ENCODE measurements at regions not wholly inside any gene's neighbourhood (a gene's known extent, or its start where the extent isn't known, plus 50 kb on each side); places are given as distances from the start of the nearest gene placed in this dataset.

DNA sequence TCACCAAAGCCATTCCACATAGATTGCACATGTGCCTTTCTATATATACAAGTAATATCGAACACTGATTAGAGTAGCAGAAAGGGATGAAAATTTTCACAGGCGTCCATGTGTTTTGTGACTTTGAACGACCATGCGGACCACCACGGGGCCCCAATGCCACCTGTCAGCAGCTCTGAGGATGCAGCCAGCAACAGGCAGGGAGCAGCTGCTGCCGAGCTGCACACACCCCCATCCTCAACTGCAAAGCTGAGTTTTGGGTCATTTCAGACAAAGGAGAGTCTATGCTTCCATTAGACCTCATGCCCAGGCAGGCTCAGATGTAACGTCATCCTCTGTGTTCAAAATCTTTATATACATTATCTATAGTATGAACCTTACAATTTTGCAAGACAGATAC is 503.8 kb downstream of the IRX1 start:
- H3K27me3 ChIP-seq (ENCODE audit: control insufficient read depth in 2 of 2, insufficient read depth in 2 of 2, low read length in 2 of 2): no peaks in the 10 kb centered on the region
- no TSS peak for BruUV-seq (replicated peaks)
- intact Hi-C loops (cut with micrococcal nuclease) (no loop called here), dilution Hi-C loops (cut with MboI; ENCODE audit: extremely low pct_ligation_motif_present, low sequenced_read_pairs) (no loop called here)
- H2AFZ ChIP-seq (ENCODE audit: low read depth, low read length): no peak overlapping the region
- no peak overlapping the region for H3K27ac ChIP-seq (ENCODE audit: insufficient read depth, low read depth, low read length)
- H3K9ac ChIP-seq (replicated peaks; ENCODE audit: extremely low read depth, insufficient read depth, low read length): no peak overlapping the region
- no peak for FAIRE-seq
- ChIA-PET CTCF (no interaction called here), POLR2A (no interaction called here)
- no peaks in the 10 kb centered on the region for H3K9me1 ChIP-seq (replicated peaks; ENCODE audit: control insufficient read depth, extremely low read depth, insufficient read depth, low read length)
- H3K36me3 ChIP-seq (ENCODE audit: control insufficient read depth in 2 of 2, extremely low read depth in 1 of 2, insufficient read depth in 2 of 2, low read length in 2 of 2): no peaks in the 10 kb centered on the region
- no peaks in the 10 kb centered on the region for H3K79me2 ChIP-seq (ENCODE audit: control insufficient read depth, insufficient read depth, low read length)
- TF ChIP-seq, protein P1, sequence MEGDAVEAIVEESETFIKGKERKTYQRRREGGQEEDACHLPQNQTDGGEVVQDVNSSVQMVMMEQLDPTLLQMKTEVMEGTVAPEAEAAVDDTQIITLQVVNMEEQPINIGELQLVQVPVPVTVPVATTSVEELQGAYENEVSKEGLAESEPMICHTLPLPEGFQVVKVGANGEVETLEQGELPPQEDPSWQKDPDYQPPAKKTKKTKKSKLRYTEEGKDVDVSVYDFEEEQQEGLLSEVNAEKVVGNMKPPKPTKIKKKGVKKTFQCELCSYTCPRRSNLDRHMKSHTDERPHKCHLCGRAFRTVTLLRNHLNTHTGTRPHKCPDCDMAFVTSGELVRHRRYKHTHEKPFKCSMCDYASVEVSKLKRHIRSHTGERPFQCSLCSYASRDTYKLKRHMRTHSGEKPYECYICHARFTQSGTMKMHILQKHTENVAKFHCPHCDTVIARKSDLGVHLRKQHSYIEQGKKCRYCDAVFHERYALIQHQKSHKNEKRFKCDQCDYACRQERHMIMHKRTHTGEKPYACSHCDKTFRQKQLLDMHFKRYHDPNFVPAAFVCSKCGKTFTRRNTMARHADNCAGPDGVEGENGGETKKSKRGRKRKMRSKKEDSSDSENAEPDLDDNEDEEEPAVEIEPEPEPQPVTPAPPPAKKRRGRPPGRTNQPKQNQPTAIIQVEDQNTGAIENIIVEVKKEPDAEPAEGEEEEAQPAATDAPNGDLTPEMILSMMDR (IDR thresholded peaks at IDR 0.05; ENCODE audit: extremely low read depth in 1 of 2, insufficient read depth in 1 of 2, low read depth in 1 of 2, low read length in 2 of 2): no peak
- TF ChIP-seq POLR2A (IDR thresholded peaks at IDR 0.05; ENCODE audit: low read depth, low read length) (no peak), GATA2 (IDR thresholded peaks at IDR 0.05; ENCODE audit: insufficient read depth, insufficient read length, low read depth, low read length) (no peak), MYC (IDR thresholded peaks at IDR 0.05; ENCODE audit: low read depth, low read length) (no peak), JUN (IDR thresholded peaks at IDR 0.05; ENCODE audit: borderline replicate concordance, insufficient read depth, insufficient read length, low read depth) (no peak), POLR2AphosphoS5 (IDR thresholded peaks at IDR 0.05; ENCODE audit: insufficient read depth, low read depth, low read length) (no peak), EZH2 (IDR thresholded peaks at IDR 0.05; ENCODE audit: borderline replicate concordance, low read depth, low read length, severe bottlenecking) (no peak), FOS (IDR thresholded peaks at IDR 0.05; ENCODE audit: borderline replicate concordance, insufficient read depth, low read length) (no peak)
- TF ChIP-seq, protein P2, sequence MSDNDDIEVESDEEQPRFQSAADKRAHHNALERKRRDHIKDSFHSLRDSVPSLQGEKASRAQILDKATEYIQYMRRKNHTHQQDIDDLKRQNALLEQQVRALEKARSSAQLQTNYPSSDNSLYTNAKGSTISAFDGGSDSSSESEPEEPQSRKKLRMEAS (IDR thresholded peaks at IDR 0.05; ENCODE audit: insufficient read depth, insufficient read length): no peak
- H3K4me1 ChIP-seq (ENCODE audit: control insufficient read depth, extremely low read depth, insufficient read depth, low read length): no peaks in the 10 kb centered on the region
- H3K4me3 ChIP-seq (replicated peaks in 1 of 3; ENCODE audit: insufficient read depth in 1 of 3, low read depth in 1 of 3, low read length in 3 of 3): no peak overlapping the region
- H3K9me3 ChIP-seq (replicated peaks; ENCODE audit: control insufficient read depth, insufficient read depth, low read length): no peaks in the 10 kb centered on the region
- no peak for DNase-seq (ENCODE audit: low read depth, low spot score)
- no peak overlapping the region for H3K4me2 ChIP-seq (ENCODE audit: insufficient read depth, low read length)
- H4K20me1 ChIP-seq (replicated peaks; ENCODE audit: control insufficient read depth, extremely low read depth, insufficient read depth, low read length): no peaks in the 10 kb centered on the region
